Spleen (tissue), 7 donors: ENCODE measurements at regions not wholly inside any gene's neighbourhood (a gene's known extent, or its start where the extent isn't known, plus 50 kb on each side); places are given as distances from the start of the nearest gene placed in this dataset.

Experiments used
- POLR2AphosphoS5 ChIP-seq, 3 donors: sonication (generic); formaldehyde crosslinking; IDR thresholded peaks; one replicate each; pipeline ENCODE4 v1.5.1; 2017; ENCODE audit warnings: antibody characterized with exemption in 3 of 3
- TF ChIP-seq, protein P1 (sequence below), 11 experiments: fragments of 200-600 bp in 7 of 11; fragments of 450-650 bp in 4 of 11; sonication (generic) in 4 of 11; IDR thresholded peaks in 8 of 11; conservative IDR thresholded peaks in 3 of 11; 1 replicate in 7 of 11; 2 replicates in 4 of 11; pipeline versions ENCODE4 v1.4.0 to v1.8.0; 2016 to 2021; ENCODE audit warnings: antibody characterized with exemption in 11 of 11, inconsistent platforms in 4 of 11, mild to moderate bottlenecking in 1 of 11
- donor health status: DM: no; HTN: no; CAD: no; lungs with moderate emphysema.
- donor health status: DM: no; HTN: no; CAD: no.
- donor health status: DM: no; HTN: no; CAD: no.

DNA sequence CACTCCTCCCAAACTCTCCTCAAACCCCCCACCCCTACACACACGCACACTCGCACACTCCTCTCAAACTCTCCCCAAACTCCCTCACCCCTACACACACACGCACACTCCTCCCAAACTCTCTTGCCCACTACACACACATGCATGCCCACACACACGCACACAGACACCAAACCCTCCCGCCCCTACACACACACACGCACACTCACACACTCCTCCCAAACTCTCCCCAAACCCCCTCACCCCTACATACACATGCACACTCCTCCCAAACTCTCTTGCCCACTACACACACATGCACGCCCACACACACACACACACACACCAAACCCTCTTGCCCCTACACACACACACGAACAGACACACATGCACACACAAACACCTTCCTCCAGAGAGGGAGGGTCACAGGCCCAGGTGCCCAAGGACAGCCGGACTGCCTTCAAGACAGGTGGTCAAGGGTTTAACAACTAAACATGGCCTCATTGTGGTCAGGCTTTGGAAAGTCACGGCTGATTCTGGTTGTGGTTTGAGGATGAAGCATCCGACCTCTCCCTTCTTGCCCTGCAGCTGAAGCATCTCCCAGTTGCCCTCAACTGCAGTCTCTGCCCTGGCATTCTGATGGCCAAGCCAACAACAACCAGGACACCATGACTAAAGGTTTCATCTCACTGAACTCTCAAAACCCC, 72.3 kb upstream of the SNTG2 start:
- TF ChIP-seq, protein P1, sequence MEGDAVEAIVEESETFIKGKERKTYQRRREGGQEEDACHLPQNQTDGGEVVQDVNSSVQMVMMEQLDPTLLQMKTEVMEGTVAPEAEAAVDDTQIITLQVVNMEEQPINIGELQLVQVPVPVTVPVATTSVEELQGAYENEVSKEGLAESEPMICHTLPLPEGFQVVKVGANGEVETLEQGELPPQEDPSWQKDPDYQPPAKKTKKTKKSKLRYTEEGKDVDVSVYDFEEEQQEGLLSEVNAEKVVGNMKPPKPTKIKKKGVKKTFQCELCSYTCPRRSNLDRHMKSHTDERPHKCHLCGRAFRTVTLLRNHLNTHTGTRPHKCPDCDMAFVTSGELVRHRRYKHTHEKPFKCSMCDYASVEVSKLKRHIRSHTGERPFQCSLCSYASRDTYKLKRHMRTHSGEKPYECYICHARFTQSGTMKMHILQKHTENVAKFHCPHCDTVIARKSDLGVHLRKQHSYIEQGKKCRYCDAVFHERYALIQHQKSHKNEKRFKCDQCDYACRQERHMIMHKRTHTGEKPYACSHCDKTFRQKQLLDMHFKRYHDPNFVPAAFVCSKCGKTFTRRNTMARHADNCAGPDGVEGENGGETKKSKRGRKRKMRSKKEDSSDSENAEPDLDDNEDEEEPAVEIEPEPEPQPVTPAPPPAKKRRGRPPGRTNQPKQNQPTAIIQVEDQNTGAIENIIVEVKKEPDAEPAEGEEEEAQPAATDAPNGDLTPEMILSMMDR (IDR thresholded peaks at IDR 0.05 in 8 of 11, conservative IDR thresholded peaks at IDR 0.05 in 3 of 11) = no peak
- TF ChIP-seq POLR2AphosphoS5 (IDR thresholded peaks at IDR 0.05) = no peak
